Fibroblast of villous mesenchyme (primary cell): ENCODE measurements at regions not wholly inside any gene's neighbourhood (a gene's known extent, or its start where the extent isn't known, plus 50 kb on each side); places are given as distances from the start of the nearest gene placed in this dataset.

ENCODE experiments used
- DNase-seq: peaks from one replicate; pipeline ENCODE4 v3.0.0-alpha.2; 2010; ENCODE audit warnings: low read depth
- H3K4me3 ChIP-seq: 2 replicates; pipeline ENCODE4 v1.5.1; 2011; ENCODE audit warnings: low read depth, mild to moderate bottlenecking, low read length
- TF ChIP-seq, protein P1 (sequence below): IDR thresholded peaks from 2 replicates; pipeline ENCODE4 v1.5.1; 2012; ENCODE audit warnings: low read depth, mild to moderate bottlenecking, low read length; ENCODE audit not compliant: insufficient read depth

DNA sequence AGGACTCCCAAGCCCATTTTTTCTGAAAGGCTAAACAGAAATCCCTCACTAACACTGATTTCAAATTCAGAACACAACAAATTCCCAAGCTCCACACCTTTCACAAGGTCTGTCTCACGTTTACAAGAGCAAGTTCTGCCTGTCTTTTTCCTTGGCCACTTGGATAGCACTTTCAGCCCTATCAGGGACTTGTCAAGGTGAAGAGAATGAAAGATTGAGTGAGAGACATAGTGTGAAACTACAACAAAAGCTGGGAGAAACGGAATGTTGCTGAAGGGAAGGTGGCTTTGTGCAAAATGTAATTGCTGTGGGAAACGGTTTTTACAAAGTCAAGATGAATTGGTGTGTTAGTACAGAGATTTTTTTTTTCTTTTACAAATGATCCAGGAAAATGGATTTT lies 89.4 kb upstream of the GATA6 start:
- TF ChIP-seq, protein P1, sequence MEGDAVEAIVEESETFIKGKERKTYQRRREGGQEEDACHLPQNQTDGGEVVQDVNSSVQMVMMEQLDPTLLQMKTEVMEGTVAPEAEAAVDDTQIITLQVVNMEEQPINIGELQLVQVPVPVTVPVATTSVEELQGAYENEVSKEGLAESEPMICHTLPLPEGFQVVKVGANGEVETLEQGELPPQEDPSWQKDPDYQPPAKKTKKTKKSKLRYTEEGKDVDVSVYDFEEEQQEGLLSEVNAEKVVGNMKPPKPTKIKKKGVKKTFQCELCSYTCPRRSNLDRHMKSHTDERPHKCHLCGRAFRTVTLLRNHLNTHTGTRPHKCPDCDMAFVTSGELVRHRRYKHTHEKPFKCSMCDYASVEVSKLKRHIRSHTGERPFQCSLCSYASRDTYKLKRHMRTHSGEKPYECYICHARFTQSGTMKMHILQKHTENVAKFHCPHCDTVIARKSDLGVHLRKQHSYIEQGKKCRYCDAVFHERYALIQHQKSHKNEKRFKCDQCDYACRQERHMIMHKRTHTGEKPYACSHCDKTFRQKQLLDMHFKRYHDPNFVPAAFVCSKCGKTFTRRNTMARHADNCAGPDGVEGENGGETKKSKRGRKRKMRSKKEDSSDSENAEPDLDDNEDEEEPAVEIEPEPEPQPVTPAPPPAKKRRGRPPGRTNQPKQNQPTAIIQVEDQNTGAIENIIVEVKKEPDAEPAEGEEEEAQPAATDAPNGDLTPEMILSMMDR, result no peak
- DNase-seq, result no peak
- no peak overlapping the region for H3K4me3 ChIP-seq

DNA sequence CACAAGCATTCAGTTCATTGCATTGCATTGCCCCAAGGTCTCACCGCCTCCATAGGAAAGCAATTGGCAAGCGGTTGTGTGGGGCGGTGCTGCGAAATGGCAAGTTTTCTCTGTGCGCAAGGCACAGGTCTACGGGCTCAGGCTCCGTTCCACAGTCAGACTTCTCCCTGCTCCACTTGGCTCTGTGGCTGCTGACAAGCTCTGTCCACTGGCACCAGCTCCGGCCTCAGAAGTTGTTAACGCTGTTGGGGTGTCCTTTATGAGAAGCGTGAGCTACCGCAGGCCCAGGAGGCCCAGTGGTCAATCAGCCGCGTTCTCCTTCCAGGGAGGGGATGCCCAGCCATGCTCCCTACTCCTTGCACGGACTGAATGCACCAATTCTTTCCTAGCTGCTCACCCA lies 87.0 kb upstream of the GATA6 start:
- TF ChIP-seq, protein P1, result no peak
- no peak for DNase-seq
- H3K4me3 ChIP-seq, result no peak overlapping the region

DNA sequence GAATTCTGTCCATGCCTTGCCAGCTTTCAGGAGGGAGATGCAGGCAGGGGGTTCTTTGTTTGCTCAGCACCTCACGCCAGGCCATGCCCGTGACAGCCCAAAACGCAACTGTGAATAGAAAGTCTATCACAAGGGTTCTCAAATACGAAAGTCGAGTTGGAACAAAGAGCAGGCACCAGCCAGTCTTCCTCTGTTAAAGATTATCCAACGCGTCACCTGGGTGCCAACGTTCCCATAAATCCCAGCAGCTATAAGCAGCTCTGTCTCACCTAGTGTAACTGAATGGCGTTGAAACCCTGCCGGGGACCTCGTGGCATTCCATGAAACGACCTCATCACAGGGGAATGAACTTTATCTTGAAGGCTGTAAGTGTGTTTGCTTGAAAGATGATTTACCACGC lies 84.8 kb upstream of the GATA6 start:
- no peak for DNase-seq
- TF ChIP-seq, protein P1, result no peak
- no peak overlapping the region for H3K4me3 ChIP-seq

DNA sequence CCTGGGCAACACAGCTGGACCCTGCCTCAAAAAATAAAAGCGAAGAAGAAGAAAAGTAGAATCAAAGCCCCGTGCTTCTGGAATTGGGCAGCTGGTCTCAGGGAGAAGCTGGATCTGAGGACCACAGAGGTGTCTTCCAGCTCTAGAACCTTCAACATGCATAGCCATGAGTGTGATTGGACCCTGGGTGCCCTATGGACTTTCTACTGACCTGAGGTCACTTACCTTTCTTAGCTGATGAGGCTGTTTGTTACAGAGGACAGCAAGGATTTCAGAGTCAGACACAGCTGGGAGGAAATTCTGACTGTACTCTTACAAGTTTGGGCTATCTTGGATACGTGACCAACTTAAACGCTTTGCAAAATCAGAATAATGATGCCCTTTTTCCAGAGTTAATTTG lies 82.4 kb upstream of the GATA6 start:
- DNase-seq, result no peak
- H3K4me3 ChIP-seq, result no peak overlapping the region
- TF ChIP-seq, protein P1, result no peak

DNA sequence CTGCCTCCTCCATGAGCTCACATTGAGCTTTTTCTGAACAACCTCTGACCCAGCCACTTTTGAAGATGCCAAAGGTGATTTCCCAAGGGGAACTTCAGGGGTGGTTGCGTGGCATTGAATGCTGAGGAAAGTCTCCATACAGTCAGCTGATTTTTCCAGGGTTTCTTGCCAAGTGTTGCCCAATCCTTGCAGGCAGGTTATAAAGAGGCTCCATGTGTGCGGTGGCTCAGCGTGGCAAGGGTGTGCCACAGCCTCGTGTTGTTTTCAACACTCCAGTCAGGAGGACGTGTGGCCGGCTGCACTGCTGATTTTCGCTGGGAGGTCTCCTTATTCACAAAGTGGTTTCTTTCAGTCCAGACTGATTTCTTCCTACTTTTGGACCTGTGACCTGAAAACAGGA lies 81.4 kb upstream of the GATA6 start:
- TF ChIP-seq, protein P1, result no peak
- peak; percentile 14 for DNase-seq
- H3K4me3 ChIP-seq, result no peak overlapping the region

DNA sequence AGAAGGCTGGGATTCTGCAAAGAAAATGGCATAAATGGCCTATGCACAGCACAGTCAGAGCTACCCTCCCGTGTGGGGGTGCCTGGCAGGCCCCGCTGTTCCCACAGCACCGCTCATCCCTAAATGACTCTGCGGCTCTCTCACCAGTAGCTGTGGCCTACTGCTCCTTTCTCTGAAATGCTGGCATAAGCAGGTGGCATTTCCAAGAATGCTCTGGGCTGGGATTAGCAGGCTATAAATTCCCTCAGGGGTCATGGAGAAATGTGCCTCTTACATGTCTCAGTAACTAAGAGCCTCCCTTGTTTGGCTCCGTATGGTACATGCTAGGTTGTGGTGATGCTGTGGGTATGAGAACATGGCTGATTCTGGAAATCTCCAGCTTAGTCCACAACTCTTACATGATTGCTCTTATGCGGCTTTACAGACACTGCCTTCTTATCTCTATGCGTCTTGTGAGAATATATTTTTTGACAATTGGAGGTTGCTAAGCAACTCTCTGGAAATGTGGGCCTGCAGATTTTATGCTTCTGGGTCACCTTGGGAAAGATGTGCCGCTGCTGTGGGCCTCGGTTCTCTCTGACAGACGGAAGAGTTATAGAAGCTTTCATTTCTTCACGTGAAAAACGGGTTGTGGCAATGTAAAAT lies 80.3 kb upstream of the GATA6 start:
- TF ChIP-seq, protein P1, result no peak
- DNase-seq, result no peak
- no peak overlapping the region for H3K4me3 ChIP-seq

DNA sequence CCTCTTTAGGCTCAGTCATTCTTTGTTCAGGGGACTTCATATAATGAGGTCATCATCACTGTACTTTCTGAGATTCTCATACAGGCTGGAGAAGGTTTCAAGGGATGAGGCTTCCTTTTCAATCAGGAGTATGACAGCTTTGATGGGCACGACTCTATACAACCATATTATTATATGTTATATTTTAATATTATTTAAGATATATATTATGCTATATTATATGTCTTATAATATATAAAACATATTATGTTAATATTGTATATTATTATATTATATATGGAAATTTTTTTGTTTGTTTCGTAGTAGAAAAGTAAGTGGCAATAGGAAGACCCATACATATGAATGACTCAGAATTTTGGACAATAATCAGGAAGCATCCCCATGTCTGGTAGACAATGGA lies 78.0 kb upstream of the GATA6 start:
- TF ChIP-seq, protein P1, result no peak
- DNase-seq, result no peak
- no peak overlapping the region for H3K4me3 ChIP-seq
